HFF-Myc (cell line): ENCODE measurements at regions not wholly inside any gene's neighbourhood (a gene's known extent, or its start where the extent isn't known, plus 50 kb on each side); places are given as distances from the start of the nearest gene placed in this dataset.

Experiments
- DNase-seq: peaks from one replicate; pipeline ENCODE4 v3.0.0-alpha.2; 2011; ENCODE audit warnings: low read depth; ENCODE audit errors: extremely low read depth
- H3K4me3 ChIP-seq: replicated peaks from 2 replicates; pipeline ENCODE4 v1.5.1; 2011; ENCODE audit warnings: low read depth, mild to moderate bottlenecking, control low read depth, low read length
- TF ChIP-seq, protein P1 (sequence below): IDR thresholded peaks from 2 replicates; pipeline ENCODE4 v1.5.1; 2012; ENCODE audit warnings: mild to moderate bottlenecking, low read depth, low read length, control low read depth; ENCODE audit errors: missing control alignments

GRCh38 chr17:34527908-34528470, 51.4 kb upstream of the TMEM132E start:
- TF ChIP-seq, protein P1, sequence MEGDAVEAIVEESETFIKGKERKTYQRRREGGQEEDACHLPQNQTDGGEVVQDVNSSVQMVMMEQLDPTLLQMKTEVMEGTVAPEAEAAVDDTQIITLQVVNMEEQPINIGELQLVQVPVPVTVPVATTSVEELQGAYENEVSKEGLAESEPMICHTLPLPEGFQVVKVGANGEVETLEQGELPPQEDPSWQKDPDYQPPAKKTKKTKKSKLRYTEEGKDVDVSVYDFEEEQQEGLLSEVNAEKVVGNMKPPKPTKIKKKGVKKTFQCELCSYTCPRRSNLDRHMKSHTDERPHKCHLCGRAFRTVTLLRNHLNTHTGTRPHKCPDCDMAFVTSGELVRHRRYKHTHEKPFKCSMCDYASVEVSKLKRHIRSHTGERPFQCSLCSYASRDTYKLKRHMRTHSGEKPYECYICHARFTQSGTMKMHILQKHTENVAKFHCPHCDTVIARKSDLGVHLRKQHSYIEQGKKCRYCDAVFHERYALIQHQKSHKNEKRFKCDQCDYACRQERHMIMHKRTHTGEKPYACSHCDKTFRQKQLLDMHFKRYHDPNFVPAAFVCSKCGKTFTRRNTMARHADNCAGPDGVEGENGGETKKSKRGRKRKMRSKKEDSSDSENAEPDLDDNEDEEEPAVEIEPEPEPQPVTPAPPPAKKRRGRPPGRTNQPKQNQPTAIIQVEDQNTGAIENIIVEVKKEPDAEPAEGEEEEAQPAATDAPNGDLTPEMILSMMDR = peak; percentile 35
- no peak for DNase-seq
- no peak overlapping the region for H3K4me3 ChIP-seq

DNA sequence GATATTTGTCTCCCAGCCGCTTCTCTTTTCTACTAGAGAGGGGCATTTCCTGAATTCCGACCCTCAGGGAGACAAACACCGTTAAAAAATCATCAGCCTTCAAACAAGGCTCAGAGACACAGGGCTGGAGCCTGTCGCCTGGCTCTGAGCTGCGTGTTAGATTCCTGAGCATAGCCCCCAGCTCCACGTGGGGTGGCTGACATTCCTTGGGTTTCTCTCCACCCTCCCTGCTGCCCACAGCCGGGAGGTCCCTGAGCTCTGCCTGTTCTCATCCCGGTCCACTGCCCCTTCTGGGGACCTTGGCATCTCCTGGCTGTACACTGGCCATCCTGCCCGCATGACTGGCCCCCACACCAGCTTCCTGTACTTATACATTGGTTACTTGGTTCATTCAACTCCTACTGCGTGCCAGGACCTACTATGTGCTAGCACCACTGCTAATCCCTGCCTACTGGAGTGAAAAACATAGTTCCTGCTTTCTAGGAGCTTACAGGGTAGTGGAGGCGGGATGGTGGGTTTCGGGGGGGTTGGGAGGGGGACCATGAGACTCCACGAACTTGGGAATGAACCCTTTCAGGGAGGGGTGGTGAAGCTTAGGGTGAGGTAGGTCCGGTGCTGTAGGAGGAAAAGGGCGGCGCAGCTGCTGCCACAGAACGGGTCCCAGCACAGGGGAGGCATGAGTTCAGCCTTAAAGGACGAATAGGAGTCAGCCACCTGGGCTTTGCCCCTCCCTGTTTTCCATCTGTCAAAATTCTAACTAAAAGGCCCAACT, 52.1 kb upstream of the TMEM132E start:
- no peak for DNase-seq
- no peak overlapping the region for H3K4me3 ChIP-seq
- TF ChIP-seq, protein P1 = no peak

DNA sequence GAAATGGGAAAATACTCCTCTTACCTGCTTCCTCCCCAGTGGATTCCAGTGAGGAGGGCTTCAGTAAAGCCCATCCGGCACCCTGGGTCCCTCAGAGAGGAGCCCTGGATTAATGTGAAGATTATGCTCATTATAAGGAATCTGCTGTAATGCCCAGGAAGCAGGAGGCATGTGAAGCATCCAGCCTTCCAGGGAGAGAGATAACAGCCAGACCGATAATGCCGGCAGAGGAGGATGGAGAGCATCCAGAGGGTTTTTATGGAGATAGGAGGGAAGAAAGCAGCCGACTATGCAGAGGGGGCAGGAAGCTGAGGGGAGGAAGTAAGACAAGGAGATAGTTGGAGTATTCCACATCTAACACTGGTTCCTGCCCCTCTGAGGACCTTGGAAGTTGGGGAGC, 53.7 kb upstream of the TMEM132E start:
- TF ChIP-seq, protein P1 = no peak
- DNase-seq = no peak
- H3K4me3 ChIP-seq = no peak overlapping the region

GRCh38 chr17:34521955-34522354, 57.4 kb upstream of the TMEM132E start:
- TF ChIP-seq, protein P1 = no peak
- no peak for DNase-seq
- H3K4me3 ChIP-seq = no peak overlapping the region

DNA sequence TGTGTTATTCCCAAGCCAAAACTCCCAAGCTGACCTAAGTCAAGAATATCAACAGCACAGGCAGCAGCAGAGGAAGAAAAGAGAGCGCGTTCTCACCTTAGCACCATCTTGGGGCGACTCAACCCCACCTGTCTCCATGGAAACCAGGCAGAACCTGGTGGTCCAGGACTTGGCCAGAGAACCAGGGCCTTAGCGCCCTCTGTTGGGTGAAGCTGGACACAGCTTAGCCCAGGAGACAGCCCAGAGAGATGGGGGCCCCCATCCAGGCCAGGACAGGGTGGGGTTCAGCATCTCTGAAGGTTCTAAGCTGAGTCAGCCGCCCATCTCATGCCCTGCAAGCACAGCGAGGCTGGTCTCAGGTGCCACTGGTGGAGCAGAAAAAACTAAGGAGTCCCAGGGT, 60.1 kb upstream of the TMEM132E start:
- no peak for DNase-seq
- TF ChIP-seq, protein P1 = peak; percentile 61
- H3K4me3 ChIP-seq = no peak overlapping the region

DNA sequence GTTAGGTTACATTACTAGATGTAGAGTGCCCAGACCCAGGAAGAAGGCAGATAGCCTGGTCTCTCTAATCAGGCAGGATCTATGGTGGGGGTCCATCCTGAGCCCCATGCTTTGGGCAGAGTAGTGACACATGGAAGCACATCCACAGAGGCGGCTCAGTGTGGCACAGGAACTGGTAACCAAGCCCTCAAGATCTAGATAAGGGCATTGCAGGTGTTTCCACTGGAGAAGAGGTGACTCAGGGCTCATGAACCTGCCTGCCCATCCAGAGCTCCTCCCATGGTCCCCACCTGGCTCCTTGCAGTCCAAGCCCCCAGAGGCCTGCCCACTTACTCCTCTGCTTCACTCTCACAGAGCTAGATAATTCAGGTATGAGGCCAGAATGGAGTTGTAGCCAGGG, 62.0 kb upstream of the TMEM132E start:
- TF ChIP-seq, protein P1 = no peak
- DNase-seq = no peak

More for the DNA sequence above, 62.0 kb upstream of the TMEM132E start:
- H3K4me3 ChIP-seq = no peak overlapping the region
